ENCODE measurements at regions not wholly inside any gene's neighbourhood (a gene's known extent, or its start where the extent isn't known, plus 50 kb on each side); places are given as distances from the start of the nearest gene placed in this dataset.

GRCh38 chr2:8152392-8153257 lies 529.2 kb upstream of the ID2 start:
- Mint-ChIP-seq H3K27ac (no peak overlapping the region; a peak in 1 of 7 replicates), H3K36me3 (ENCODE audit: insufficient read depth in 1 of 3, low read depth in 3 of 3) (peaks cover 0 to 3% (median 3%) of the 10 kb centered on the region in 3 experiments; a peak in 1 of 7 replicates), H3K9me3 (peaks cover 3% of the 10 kb centered on the region in 2 experiments; a peak in 3 of 5 replicates), H3K4me3 (no peak overlapping the region), H3K27me3 (ENCODE audit: low read depth) (no peaks in the 10 kb centered on the region), H3K4me1 (peaks cover 5 to 10% of the 10 kb centered on the region in 2 experiments)
- Histone ChIP-seq H3K23ac (ENCODE audit: insufficient read length, low read depth, low read length) (no peak overlapping the region), H4K91ac (ENCODE audit: insufficient read length, low read depth, low read length) (no peak overlapping the region), H3T11ph (ENCODE audit: low read length) (no peak overlapping the region), H2AFZ (ENCODE audit: low read length) (no peak overlapping the region), H2BK15ac (ENCODE audit: low read depth, low read length) (no peak overlapping the region), H3K4ac (ENCODE audit: low read depth, low read length) (no peak overlapping the region), H3K79me1 (ENCODE audit: insufficient read depth, low read depth, low read length, poor library complexity, severe bottlenecking) (no peaks in the 10 kb centered on the region), H4K20me1 (ENCODE audit: control insufficient read depth, insufficient read depth, insufficient read length) (no peaks in the 10 kb centered on the region), H3K27ac (ENCODE audit: insufficient read length, low read depth, low read length) (no peak overlapping the region), H3K18ac (ENCODE audit: insufficient read length, low read depth, low read length) (no peak overlapping the region), H3K79me2 (ENCODE audit: insufficient read depth, low read length) (no peaks in the 10 kb centered on the region), H3K9me3 (ENCODE audit: control insufficient read depth, low read depth, low read length) (no peaks in the 10 kb centered on the region), H2BK120ac (ENCODE audit: low read depth, low read length, poor library complexity, severe bottlenecking) (no peak overlapping the region), H3K23me2 (ENCODE audit: insufficient read length, low read depth, low read length, poor library complexity, severe bottlenecking) (no peaks in the 10 kb centered on the region), H3K4me1 (ENCODE audit: insufficient read depth, low read length) (peaks cover 5% of the 10 kb centered on the region; the same call in 1 of the 2 replicates), H3K14ac (ENCODE audit: insufficient read depth, low read length) (no peak overlapping the region; the same call in 1 of the 2 replicates), H3K27me3 (ENCODE audit: insufficient read depth, low read length) (no peaks in the 10 kb centered on the region), H3K56ac (ENCODE audit: insufficient read length, low read depth, low read length) (no peak overlapping the region), H2BK12ac (ENCODE audit: insufficient read length, low read depth, low read length) (no peak overlapping the region), H4K8ac (replicated peaks; ENCODE audit: insufficient read length, low read depth, low read length) (no peak overlapping the region), H2BK20ac (ENCODE audit: low read depth, low read length, poor library complexity, severe bottlenecking) (no peak overlapping the region), H3K9ac (ENCODE audit: extremely low read depth, insufficient read length, low read length) (no peak overlapping the region), H3K4me2 (ENCODE audit: insufficient read depth, insufficient read length, low read length) (no peak overlapping the region), H2BK5ac (ENCODE audit: insufficient read length, low read length) (no peak overlapping the region), H2AK5ac (ENCODE audit: insufficient read length, low read length) (no peak overlapping the region), H4K5ac (ENCODE audit: insufficient read length, low read depth, low read length) (no peak overlapping the region)
- WGBS (ENCODE audit: extremely low coverage, insufficient read length, low lambda C conversion rate): no CpG with 5 or more reads among the region's 11 CpGs
- DNase-seq: no peak
- TF ChIP-seq, protein P1, sequence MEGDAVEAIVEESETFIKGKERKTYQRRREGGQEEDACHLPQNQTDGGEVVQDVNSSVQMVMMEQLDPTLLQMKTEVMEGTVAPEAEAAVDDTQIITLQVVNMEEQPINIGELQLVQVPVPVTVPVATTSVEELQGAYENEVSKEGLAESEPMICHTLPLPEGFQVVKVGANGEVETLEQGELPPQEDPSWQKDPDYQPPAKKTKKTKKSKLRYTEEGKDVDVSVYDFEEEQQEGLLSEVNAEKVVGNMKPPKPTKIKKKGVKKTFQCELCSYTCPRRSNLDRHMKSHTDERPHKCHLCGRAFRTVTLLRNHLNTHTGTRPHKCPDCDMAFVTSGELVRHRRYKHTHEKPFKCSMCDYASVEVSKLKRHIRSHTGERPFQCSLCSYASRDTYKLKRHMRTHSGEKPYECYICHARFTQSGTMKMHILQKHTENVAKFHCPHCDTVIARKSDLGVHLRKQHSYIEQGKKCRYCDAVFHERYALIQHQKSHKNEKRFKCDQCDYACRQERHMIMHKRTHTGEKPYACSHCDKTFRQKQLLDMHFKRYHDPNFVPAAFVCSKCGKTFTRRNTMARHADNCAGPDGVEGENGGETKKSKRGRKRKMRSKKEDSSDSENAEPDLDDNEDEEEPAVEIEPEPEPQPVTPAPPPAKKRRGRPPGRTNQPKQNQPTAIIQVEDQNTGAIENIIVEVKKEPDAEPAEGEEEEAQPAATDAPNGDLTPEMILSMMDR (conservative IDR thresholded peaks at IDR 0.05): no peak

Measured in H9 (cell line).